Endothelial cell of umbilical vein (primary cell): ENCODE measurements at regions not wholly inside any gene's neighbourhood (a gene's known extent, or its start where the extent isn't known, plus 50 kb on each side); places are given as distances from the start of the nearest gene placed in this dataset.
A peak's percentile ranks its signal among the peaks of the same experiment; 100 is the strongest.

Experiments
- BruUV-seq: library from RNA; stranded (reverse); fragments of 400-500 nt; replicated peaks from 2 replicates; lab custom pipeline; 2021; lab: Mats Ljungman, UMichigan
- CTCF ChIA-PET: fragments of 300-600, 350-600 bp; sonication (Branson Sonifier 250); formaldehyde crosslinking; loops from one replicate; lab custom pipeline; 2021; ENCODE audit warnings: antibody characterized with exemption, inconsistent platforms; lab: Charles Lee
- POLR2A ChIA-PET: fragments of 300-600, 350-600 bp; sonication (Branson Sonifier 250); formaldehyde crosslinking; loops from one replicate; lab custom pipeline; 2021; ENCODE audit warnings: antibody characterized with exemption, inconsistent platforms; lab: Charles Lee
- DNase-seq: peaks from one replicate; pipeline ENCODE4 v3.0.0-alpha.2; 2011; ENCODE audit warnings: low read depth, low spot score
- FAIRE-seq: peaks from 2 replicates; lab custom pipeline; 2011; peaks lifted over from hg19 to GRCh38; lab: Jason Lieb, UNC
- H2AFZ ChIP-seq: 2 replicates; pipeline ENCODE4 v1.6.0; 2012; ENCODE audit warnings: low read depth, low read length, control low read depth, inconsistent platforms
- H3K27ac ChIP-seq: 2 replicates; pipeline ENCODE4 v1.5.1; 2011; ENCODE audit warnings: low read depth, mild to moderate bottlenecking, control low read depth, low read length, moderate library complexity; ENCODE audit not compliant: insufficient read depth
- H3K27me3 ChIP-seq, 2 experiments: 2 replicates each; pipeline versions ENCODE4 v1.6.0 to v1.6.1; 2011; ENCODE audit warnings: low read length in 2 of 2, mixed read lengths in 1 of 2; ENCODE audit not compliant: control insufficient read depth in 2 of 2, insufficient read depth in 2 of 2
- H3K36me3 ChIP-seq, 2 experiments: 2 replicates in 1 of 2; 3 replicates in 1 of 2; pipeline ENCODE4 v1.5.1; 2011; ENCODE audit warnings: low read length in 2 of 2, mild to moderate bottlenecking in 1 of 2, moderate library complexity in 1 of 2; ENCODE audit not compliant: control insufficient read depth in 2 of 2, insufficient read depth in 2 of 2; ENCODE audit errors: extremely low read depth in 1 of 2
- H3K4me1 ChIP-seq: 3 replicates; pipeline ENCODE4 v1.5.1; 2011; ENCODE audit warnings: mild to moderate bottlenecking, low read length; ENCODE audit not compliant: control insufficient read depth, insufficient read depth; ENCODE audit errors: extremely low read depth
- H3K4me2 ChIP-seq: 2 replicates; pipeline ENCODE4 v1.6.1; 2011; ENCODE audit warnings: low read length, control low read depth, mixed read lengths; ENCODE audit not compliant: insufficient read depth
- H3K4me3 ChIP-seq, 3 experiments: fragments of 200-600 bp in 1 of 3; sonication (generic), shearing (Covaris generic) in 1 of 3; replicated peaks in 1 of 3; 2 replicates each; pipeline ENCODE4 v1.5.1; 2011 to 2016; ENCODE audit warnings: control low read depth in 3 of 3, low read length in 3 of 3, mild to moderate bottlenecking in 2 of 3, inconsistent platforms in 1 of 3, low read depth in 1 of 3, moderate library complexity in 1 of 3; ENCODE audit not compliant: insufficient read depth in 1 of 3
- H3K79me2 ChIP-seq: 2 replicates; pipeline ENCODE4 v1.6.0; 2012; ENCODE audit warnings: low read length, inconsistent platforms; ENCODE audit not compliant: control insufficient read depth, insufficient read depth
- H3K9ac ChIP-seq: replicated peaks from 2 replicates; pipeline ENCODE3; 2011; ENCODE audit warnings: low read length, control low read depth; ENCODE audit not compliant: insufficient read depth; ENCODE audit errors: extremely low read depth
- H3K9me1 ChIP-seq: replicated peaks from 3 replicates; pipeline ENCODE4 v1.6.0; 2011; ENCODE audit warnings: mild to moderate bottlenecking, low read length; ENCODE audit not compliant: control insufficient read depth, insufficient read depth; ENCODE audit errors: extremely low read depth
- H3K9me3 ChIP-seq: replicated peaks from 2 replicates; pipeline ENCODE4 v1.5.1; 2012; ENCODE audit warnings: low read length, inconsistent platforms; ENCODE audit not compliant: control insufficient read depth, insufficient read depth
- H4K20me1 ChIP-seq: replicated peaks from 2 replicates; pipeline ENCODE3; 2011; ENCODE audit warnings: mild to moderate bottlenecking, low read length; ENCODE audit not compliant: control insufficient read depth, insufficient read depth; ENCODE audit errors: extremely low read depth
- EZH2 ChIP-seq: IDR thresholded peaks from 2 replicates; pipeline ENCODE4 v1.6.1; 2012; ENCODE audit warnings: borderline replicate concordance, low read depth, mild to moderate bottlenecking, moderate library complexity, low read length, inconsistent platforms; ENCODE audit not compliant: severe bottlenecking
- FOS ChIP-seq: IDR thresholded peaks from 2 replicates; pipeline ENCODE4 v1.6.1; 2011; ENCODE audit warnings: mild to moderate bottlenecking, low read length, moderate library complexity, borderline replicate concordance; ENCODE audit not compliant: insufficient read depth
- GATA2 ChIP-seq: IDR thresholded peaks from 2 replicates; pipeline ENCODE4 v1.7.0; 2011; ENCODE audit warnings: low read depth, mild to moderate bottlenecking, moderate library complexity, mixed read lengths, low read length; ENCODE audit not compliant: insufficient read length, insufficient read depth
- JUN ChIP-seq: IDR thresholded peaks from 2 replicates; pipeline ENCODE4 v1.6.1; 2011; ENCODE audit warnings: borderline replicate concordance, low read depth; ENCODE audit not compliant: insufficient read length, insufficient read depth
- MYC ChIP-seq: IDR thresholded peaks from one replicate; pipeline ENCODE4 v1.6.1; 2011; ENCODE audit warnings: mild to moderate bottlenecking, low read depth, low read length
- POLR2A ChIP-seq: IDR thresholded peaks from 2 replicates; pipeline ENCODE4 v1.6.1; 2012; ENCODE audit warnings: low read depth, mild to moderate bottlenecking, control low read depth, low read length
- POLR2AphosphoS5 ChIP-seq: IDR thresholded peaks from 2 replicates; pipeline ENCODE4 v1.6.1; 2012; ENCODE audit warnings: low read depth, mild to moderate bottlenecking, control low read depth, low read length, moderate library complexity; ENCODE audit not compliant: insufficient read depth
- dilution Hi-C: fragments of 300-500 bp; cut with MboI; formaldehyde crosslinking; loops from one replicate; pipeline ENCODE4 v1.15.0; 2019; ENCODE audit warnings: low sequenced_read_pairs; ENCODE audit not compliant: extremely low pct_ligation_motif_present
- intact Hi-C: fragments of 100-400 bp; cut with micrococcal nuclease; formaldehyde crosslinking; loops from one replicate; pipeline ENCODE4 v1.10.0; 2022
- TF ChIP-seq, protein P1 (sequence below), 2 donors: IDR thresholded peaks; 1 replicate in 1 of 2; 2 replicates in 1 of 2; pipeline ENCODE4 v1.5.1; 2011; ENCODE audit warnings: low read length in 2 of 2, mild to moderate bottlenecking in 2 of 2, moderate library complexity in 2 of 2, control low read depth in 1 of 2, inconsistent platforms in 1 of 2, low read depth in 1 of 2; ENCODE audit not compliant: insufficient read depth in 1 of 2; ENCODE audit errors: extremely low read depth in 1 of 2
- TF ChIP-seq, protein P2 (sequence below): IDR thresholded peaks from 2 replicates; pipeline ENCODE4 v1.6.1; 2011; ENCODE audit not compliant: insufficient read depth, insufficient read length

DNA sequence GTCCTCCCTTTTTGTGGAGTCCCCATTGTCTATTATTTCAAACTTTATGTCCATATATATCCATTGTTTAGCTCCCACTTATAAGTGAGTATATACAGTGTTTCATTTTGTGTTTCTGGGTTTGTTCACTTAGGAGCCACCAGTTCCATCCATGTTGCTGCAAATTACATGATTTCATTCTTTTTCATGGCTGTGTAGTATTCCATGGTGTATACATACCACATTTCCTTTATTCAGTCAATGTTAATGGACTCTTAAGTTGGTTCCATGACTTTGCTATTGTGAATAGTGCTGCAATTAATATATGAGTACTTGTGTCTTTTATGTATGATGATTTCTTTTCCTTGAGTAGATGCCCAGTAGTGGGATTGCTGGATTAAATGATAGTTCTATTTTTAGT is 329.1 kb downstream of the AR start:
- BruUV-seq = no TSS peak
- no peak overlapping the region for H3K4me2 ChIP-seq
- dilution Hi-C loops = no loop called here
- POLR2A ChIA-PET = no interaction called here
- H3K9me1 ChIP-seq = no peaks in the 10 kb centered on the region
- H3K27ac ChIP-seq = no peak overlapping the region
- CTCF ChIA-PET = no interaction called here
- FAIRE-seq (no peak), DNase-seq (no peak)
- no peaks in the 10 kb centered on the region for H3K9me3 ChIP-seq
- H4K20me1 ChIP-seq = no peaks in the 10 kb centered on the region
- H2AFZ ChIP-seq = no peak overlapping the region
- H3K9ac ChIP-seq = no peak overlapping the region
- H3K36me3 ChIP-seq = no peaks in the 10 kb centered on the region
- no peaks in the 10 kb centered on the region for H3K27me3 ChIP-seq
- TF ChIP-seq, protein P1, sequence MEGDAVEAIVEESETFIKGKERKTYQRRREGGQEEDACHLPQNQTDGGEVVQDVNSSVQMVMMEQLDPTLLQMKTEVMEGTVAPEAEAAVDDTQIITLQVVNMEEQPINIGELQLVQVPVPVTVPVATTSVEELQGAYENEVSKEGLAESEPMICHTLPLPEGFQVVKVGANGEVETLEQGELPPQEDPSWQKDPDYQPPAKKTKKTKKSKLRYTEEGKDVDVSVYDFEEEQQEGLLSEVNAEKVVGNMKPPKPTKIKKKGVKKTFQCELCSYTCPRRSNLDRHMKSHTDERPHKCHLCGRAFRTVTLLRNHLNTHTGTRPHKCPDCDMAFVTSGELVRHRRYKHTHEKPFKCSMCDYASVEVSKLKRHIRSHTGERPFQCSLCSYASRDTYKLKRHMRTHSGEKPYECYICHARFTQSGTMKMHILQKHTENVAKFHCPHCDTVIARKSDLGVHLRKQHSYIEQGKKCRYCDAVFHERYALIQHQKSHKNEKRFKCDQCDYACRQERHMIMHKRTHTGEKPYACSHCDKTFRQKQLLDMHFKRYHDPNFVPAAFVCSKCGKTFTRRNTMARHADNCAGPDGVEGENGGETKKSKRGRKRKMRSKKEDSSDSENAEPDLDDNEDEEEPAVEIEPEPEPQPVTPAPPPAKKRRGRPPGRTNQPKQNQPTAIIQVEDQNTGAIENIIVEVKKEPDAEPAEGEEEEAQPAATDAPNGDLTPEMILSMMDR (IDR thresholded peaks at IDR 0.05; ENCODE audit: extremely low read depth in 1 of 2, insufficient read depth in 1 of 2, low read depth in 1 of 2, low read length in 2 of 2) = no peak
- TF ChIP-seq FOS = no peak
- H3K79me2 ChIP-seq = no peaks in the 10 kb centered on the region
- intact Hi-C loops = no loop called here
- no peak overlapping the region for H3K4me3 ChIP-seq
- no peaks in the 10 kb centered on the region for H3K4me1 ChIP-seq

DNA sequence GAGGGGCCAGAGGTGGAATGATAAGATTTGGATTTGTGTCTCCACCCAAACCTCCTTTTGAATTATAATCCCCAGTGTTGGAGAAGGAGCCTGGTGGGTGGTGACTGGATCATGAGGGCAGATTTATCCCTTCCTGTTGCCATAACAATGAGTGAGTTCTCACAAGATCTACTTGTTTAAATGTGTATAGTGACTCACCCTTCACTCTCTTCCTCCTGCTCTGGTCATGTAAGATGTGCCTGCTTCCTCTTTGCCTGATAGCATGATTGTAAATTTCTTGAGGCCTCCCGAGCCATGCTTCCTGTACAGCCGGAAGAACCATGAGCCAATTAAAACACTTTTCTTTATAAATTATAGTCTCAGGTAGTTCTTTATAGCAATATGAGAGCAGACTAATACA is 348.6 kb downstream of the AR start:
- Histone ChIP-seq H3K4me1 (no peaks in the 10 kb centered on the region), H3K9me1 (no peaks in the 10 kb centered on the region), H3K4me2 (no peak overlapping the region), H3K27ac (no peak overlapping the region), H3K4me3 (no peak overlapping the region), H3K9me3 (no peaks in the 10 kb centered on the region), H3K36me3 (no peaks in the 10 kb centered on the region), H2AFZ (no peak overlapping the region), H3K79me2 (no peaks in the 10 kb centered on the region), H4K20me1 (no peaks in the 10 kb centered on the region), H3K9ac (no peak overlapping the region), H3K27me3 (no peaks in the 10 kb centered on the region)
- intact Hi-C loops = no loop called here
- no TSS peak for BruUV-seq
- dilution Hi-C loops = no loop called here
- FAIRE-seq (no peak), DNase-seq (peak; percentile 3)
- POLR2A ChIA-PET = no interaction called here
- TF ChIP-seq, protein P2, sequence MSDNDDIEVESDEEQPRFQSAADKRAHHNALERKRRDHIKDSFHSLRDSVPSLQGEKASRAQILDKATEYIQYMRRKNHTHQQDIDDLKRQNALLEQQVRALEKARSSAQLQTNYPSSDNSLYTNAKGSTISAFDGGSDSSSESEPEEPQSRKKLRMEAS = no peak
- TF ChIP-seq FOS (no peak), JUN (no peak), POLR2AphosphoS5 (no peak), GATA2 (no peak), EZH2 (no peak), MYC (no peak), POLR2A (no peak)
- TF ChIP-seq, protein P1 (IDR thresholded peaks at IDR 0.05; ENCODE audit: extremely low read depth in 1 of 2, insufficient read depth in 1 of 2, low read depth in 1 of 2, low read length in 2 of 2) = no peak
- CTCF ChIA-PET = no interaction called here
